GM18511 (cell line): ENCODE measurements at regions not wholly inside any gene's neighbourhood (a gene's known extent, or its start where the extent isn't known, plus 50 kb on each side); places are given as distances from the start of the nearest gene placed in this dataset.

Source experiments
- ATAC-seq: cut with Tn5 transposase; IDR thresholded peaks from one replicate; pipeline ENCODE4 v1.9.1; 2021; ENCODE audit warnings: mild to moderate bottlenecking, moderate library complexity; ENCODE audit not compliant: unreplicated experiment

GRCh38 chr13:67769063-67769986 lies 539.2 kb upstream of the PCDH9 start:
- ATAC-seq: no peak

GRCh38 chr13:67763984-67764383 lies 533.8 kb upstream of the PCDH9 start:
- no peak for ATAC-seq

DNA sequence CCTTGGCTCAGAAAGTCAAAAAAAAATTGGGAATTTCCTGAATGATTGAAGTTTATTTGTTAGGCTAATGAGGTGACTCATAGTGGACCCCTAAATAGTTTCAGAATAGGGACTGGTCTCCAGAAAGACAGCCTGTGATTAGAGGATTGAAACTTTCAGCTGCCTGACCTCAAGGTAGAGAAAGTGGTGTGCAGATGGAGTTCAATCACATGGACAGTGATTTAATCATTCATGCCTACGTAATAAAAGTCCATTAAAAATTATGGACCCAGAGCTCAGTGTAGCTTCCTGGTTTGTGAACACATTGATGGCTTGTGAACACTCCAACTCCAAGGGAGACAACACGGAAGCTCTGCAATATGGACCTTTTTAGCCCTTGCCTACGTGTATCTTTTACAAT lies 533.2 kb upstream of the PCDH9 start:
- no peak for ATAC-seq

DNA sequence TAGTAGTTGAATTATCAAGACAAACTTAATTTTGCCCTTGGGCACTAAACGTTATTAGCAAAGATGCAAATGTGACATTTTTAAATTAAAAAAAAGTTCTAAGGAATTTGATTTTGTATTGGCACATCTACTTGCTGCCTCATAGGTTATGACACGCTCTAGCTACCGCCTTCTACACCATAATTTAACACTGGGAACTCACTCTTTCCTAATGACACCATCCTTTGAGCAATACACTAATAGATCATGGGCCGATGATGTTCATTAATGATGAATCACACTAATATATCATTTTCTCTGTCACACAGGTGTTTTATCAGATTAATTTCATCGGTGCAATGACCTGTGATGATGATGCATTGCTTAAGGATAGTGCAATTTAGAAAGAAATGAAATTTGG lies 528.8 kb upstream of the PCDH9 start:
- ATAC-seq: no peak

DNA sequence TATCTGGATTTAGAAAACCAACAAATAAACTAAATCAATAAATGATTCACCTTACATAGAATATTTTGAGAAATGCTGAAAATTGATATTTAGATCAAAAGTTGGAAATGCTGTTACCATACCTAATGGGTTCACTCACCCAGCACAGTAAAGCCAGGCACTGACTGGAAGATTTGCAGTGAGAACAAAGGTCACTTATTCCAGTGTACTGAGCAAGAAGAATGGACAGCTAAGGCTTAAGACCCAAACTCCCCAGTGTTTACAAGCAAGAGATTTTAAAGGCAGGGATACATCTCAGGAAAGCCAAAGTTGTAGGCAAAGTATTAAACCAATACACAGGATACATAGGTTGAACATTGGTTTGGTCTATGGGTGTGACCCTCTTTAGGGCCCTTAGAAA lies 523.9 kb upstream of the PCDH9 start:
- ATAC-seq: no peak

GRCh38 chr13:67752759-67753158 lies 522.6 kb upstream of the PCDH9 start:
- no peak for ATAC-seq

GRCh38 chr13:67742478-67742877 lies 512.3 kb upstream of the PCDH9 start:
- no peak for ATAC-seq

- no peak for ATAC-seq
These were observed 510.9 kb upstream of the PCDH9 start for GRCh38 chr13:67740871-67741535.

GRCh38 chr13:67736646-67737420 lies 506.7 kb upstream of the PCDH9 start:
- peak; percentile 66 for ATAC-seq

GRCh38 chr13:67735651-67736050 lies 505.5 kb upstream of the PCDH9 start:
- ATAC-seq: no peak

GRCh38 chr13:67726979-67727378 lies 496.8 kb upstream of the PCDH9 start:
- no peak for ATAC-seq

DNA sequence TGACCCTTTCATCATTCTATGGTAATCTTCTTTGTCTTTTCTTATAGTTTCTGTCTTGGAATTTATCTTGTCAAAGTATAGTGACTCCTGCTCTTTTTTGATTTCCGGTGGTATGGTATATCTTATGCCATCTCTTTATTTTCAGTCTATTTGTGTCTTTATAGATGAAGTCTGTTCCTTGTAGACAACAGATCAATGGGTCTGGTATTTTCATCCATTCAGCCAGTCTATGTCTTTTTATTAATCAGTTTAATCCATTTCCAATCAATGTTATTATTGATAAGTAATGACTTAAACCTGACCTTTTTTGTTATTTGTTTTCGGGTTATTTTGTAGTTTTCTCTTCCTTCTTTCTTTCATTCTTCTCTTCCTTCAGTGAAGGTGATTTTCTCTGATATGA lies 495.9 kb upstream of the PCDH9 start:
- no peak for ATAC-seq

DNA sequence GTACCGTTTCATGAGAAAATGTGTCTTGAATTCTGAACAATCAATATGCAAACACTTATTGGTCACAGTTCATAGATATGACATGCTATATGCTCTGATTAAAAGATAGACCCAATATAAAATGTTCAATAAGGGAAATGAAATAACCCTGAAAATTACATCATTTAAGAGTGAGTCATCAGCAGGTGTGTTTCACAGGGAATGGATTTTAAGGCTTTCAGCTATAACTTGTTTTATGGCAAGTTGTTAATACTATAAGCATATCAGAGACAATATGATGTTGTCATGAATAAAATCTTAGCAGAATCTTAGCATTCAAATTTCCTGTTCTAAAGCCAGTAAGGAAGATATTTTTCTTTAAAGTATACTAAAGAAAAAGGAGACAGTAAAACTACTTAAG lies 483.4 kb upstream of the PCDH9 start:
- no peak for ATAC-seq

DNA sequence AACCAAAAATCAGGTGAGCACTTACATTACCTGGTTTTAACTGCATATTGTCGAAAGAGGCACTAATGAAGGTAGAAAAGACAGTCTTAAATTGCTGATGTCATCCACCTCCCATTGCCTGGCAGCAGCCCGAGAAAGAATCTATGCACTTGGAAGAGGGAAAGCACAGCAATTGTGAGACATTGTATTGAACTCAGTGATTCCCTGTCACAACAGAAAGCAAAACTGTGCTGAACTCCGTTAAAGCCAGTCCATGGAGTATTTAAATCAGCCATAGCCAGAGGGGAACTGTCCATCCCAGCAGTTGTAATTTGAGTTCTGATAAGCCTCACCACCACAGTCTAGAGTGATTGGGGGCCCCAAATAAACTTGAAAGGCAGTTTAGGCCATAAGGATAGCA lies 466.6 kb upstream of the PCDH9 start:
- no peak for ATAC-seq

DNA sequence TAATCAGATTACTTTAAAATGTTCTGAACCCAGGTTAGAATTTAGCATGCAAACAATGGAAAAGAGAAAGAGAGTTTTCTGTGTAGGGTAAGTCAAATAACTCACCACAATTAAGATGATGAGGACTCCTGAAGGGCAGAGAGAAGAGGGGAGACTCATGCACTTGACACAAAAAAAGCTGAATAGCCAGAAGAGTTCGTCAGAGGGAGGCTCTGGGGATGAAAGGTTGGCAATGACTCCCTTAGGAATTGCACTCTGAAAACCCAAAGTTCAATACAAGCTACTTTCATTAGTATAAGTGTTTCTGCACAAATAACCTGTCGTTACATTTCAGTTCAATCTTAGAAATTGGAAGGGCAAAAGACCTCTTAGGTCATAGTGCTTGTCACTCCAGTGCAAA lies 434.4 kb upstream of the PCDH9 start:
- ATAC-seq: no peak

DNA sequence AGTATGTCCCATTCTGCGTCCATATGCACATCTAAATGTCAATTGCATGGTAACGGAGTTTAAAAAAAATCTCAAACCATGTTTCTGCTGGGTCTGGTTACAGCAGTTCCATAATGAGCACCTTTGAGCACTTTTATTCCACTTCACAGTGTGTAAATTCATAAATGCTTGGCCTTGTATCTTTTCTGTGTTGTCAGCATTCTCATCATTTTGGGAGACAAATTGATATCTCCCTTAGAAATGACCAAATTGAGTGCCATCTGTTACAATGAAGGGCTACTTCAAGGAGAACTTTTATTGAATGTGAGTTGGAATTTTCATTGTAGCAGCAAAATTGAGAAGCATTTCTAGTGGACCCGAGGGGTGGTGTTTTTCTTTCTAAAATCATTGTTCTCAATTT lies 432.9 kb upstream of the PCDH9 start:
- ATAC-seq: no peak

DNA sequence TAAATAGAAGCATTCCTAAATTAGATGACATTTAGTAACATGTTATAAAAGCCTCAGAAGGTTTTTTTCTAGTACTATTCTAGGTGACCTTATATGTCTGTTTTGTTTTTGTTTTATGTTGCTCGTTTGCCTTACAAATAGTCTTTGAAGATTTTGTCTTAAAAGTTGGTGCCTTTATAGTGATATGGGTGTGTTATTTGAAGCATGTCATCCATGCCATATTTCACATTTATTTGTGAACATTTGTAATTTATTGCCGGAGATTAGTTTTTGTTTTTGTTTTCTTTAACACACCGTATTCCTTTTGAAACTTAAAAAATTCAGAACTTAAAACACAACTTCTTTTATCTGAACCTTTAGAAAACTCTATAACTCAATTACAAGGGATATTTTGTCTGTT lies 422.8 kb upstream of the PCDH9 start:
- no peak for ATAC-seq

GRCh38 chr13:67651908-67652465 lies 421.9 kb upstream of the PCDH9 start:
- ATAC-seq: no peak

DNA sequence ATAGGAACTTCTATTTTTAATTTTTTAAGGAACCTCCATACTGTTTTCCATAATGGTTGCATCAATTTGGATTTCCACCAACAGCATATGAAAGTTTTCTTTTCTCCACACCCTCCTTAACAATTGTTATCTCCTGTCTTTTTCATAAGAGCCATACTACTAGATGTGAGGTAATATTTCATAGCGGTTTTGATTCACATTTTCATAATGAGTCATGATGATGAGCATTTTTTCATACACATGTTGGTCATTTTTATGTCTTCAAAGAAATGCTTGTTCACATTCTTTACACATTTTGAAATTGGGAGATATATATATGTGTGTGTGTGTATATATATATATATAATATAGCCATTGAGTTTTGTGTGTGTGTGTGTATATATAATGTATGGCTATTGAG lies 420.3 kb upstream of the PCDH9 start:
- no peak for ATAC-seq

DNA sequence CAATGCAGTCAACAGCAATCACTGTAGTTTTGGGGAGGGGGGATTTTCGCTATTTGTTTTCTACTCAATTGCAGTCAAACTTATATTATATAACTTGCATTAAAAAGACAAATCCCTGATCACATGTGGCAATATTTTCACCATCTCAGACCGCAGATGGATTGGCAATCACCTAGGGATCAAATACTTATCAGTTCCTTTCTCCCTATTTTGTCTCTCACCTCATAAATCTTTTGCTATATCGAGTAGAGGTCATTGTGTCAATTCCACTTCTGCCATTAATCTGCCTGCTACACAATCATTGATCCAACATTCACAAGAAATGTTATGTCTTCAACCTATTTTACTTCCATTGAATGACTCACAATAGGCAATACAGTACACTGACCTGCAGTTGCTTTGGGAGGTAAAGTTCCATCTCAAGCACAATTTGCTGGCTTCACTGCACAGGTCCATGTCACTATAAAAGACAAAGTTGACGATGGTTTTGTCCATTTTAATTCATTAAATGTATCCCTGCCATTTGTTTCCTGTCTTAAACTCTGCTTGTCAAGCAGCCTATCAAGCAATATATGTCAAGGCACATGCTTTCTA lies 415.8 kb upstream of the PCDH9 start:
- ATAC-seq: no peak

GRCh38 chr13:67643516-67644055 lies 413.4 kb upstream of the PCDH9 start:
- ATAC-seq: no peak
